ENCODE measurements at regions not wholly inside any gene's neighbourhood (a gene's known extent, or its start where the extent isn't known, plus 50 kb on each side); places are given as distances from the start of the nearest gene placed in this dataset.
"Not testable (repeated sequence)": the region's sequence is repeated elsewhere in the genome, so short reads cannot be mapped to it uniquely, and the experiment has no call there.

DNA sequence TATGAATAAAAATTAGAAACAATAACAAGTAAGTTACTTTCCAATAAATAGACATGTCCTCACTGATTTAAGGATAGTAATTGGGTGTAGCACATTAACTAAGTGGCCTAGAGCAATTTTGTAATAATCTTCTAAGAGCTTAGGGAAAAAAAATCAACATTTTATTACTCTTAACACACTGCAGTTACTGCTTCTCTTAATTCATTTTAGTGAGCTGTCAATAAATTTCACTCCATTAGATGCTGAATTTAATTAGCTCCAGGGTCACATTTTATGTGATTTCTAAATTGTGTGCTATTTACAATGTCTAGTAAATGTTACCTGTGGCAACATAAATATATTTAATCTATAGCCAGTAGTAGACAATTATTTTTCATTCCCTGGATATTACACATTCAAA, 612.0 kb downstream of the C4orf33 start:
- DNase-seq (ENCODE audit: low read depth): no peak

DNA sequence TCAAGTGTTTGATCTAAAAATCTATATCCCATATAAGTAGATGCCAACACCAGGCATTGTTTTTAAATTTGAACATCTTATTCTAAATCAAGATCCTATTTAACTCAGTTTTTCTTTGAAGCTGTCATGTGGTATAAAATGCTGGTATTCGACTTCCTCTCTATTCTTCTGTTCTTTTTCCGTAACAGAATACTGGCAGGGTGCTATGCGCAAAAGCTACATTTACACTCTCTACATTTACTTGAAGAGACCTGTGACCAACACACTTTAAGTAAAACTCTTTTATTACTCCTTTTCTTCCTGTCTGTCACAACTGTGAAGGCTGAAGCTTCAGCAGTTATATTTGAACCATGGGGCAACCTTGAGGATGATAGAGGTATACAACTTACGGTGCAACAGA, 612.8 kb downstream of the C4orf33 start:
- no peak for DNase-seq (ENCODE audit: low read depth)

DNA sequence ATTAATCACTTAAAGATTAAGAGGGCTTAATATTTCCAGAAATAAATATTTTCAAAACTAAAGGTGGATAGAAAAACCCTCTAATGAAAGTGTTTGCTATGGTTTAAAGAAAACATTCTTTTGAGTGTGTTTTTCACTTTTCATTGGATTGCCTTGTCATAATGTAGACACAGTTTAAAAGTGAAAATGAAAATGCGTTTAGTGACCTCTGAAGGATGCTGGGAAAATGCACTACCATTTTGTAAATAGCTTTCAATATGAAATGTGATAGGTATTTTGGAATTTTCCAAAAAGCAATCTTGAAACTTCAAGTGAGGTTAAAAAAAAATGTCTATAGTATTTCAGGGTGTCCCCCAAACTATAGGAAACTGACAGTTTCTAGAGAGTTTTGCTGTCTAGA, 642.2 kb downstream of the C4orf33 start:
- DNase-seq (ENCODE audit: low read depth): no peak

- DNase-seq (ENCODE audit: low read depth): no peak
Measured at GRCh38 chr4:129747756-129748155, 651.8 kb downstream of the C4orf33 start.

- no peak for DNase-seq (ENCODE audit: low read depth)
Measured at GRCh38 chr4:129748991-129749390, 653.0 kb downstream of the C4orf33 start.

GRCh38 chr4:129751646-129752045, 655.7 kb downstream of the C4orf33 start:
- no peak for DNase-seq (ENCODE audit: low read depth)

- DNase-seq (ENCODE audit: low read depth): no peak
Measured at GRCh38 chr4:129783596-129783995, 687.6 kb downstream of the C4orf33 start.

- DNase-seq (ENCODE audit: low read depth): no peak
Measured at GRCh38 chr4:129788486-129788885, 692.5 kb downstream of the C4orf33 start.

- DNase-seq (ENCODE audit: low read depth): no peak
Measured at GRCh38 chr4:129804461-129804981, 708.6 kb downstream of the C4orf33 start.

- no peak for DNase-seq (ENCODE audit: low read depth)
Measured at GRCh38 chr4:129806986-129807385, 711.0 kb downstream of the C4orf33 start.

- DNase-seq (ENCODE audit: low read depth): no peak
Measured at GRCh38 chr4:129808242-129808641, 712.3 kb downstream of the C4orf33 start.

- no peak for DNase-seq (ENCODE audit: low read depth)
Measured at GRCh38 chr4:129821073-129821472, 725.1 kb downstream of the C4orf33 start.

DNA sequence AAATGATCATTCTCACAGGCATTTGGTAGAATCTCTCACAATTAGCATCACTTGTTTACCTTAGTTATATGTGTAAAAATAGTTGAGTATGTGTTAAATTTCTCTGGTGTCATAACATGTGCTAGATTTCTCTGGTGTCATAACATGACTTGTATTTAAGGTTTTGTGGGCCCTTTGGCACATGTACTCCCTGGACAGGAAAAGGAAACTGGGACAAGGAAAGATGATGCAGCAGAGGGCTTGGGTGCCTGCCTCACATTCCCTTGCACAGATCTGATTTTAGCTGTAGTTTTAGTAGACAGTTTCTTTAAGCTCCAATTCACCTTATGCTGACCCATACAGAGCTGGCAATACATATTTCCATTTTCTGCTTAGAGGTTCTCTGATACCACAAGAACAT, 726.0 kb downstream of the C4orf33 start:
- DNase-seq (ENCODE audit: low read depth): no peak

DNA sequence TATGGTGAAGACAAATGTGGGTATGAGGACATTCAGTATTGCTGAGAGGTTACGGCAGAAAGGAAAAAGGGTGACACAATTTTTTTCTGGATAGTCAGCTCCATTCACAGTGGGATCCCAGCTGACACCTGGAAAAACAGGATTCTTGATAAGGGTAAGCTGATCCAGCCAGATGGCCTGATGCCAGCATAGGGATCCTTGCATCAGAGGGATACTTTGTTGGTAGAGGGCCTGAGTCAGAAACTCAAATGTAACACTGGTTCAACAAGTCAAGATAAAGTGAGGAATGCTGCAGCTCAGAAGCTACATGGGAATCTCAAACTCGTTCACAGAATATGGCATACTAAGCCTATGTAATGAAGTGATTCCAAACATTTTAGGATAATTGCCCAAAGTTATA, 726.7 kb downstream of the C4orf33 start:
- no peak for DNase-seq (ENCODE audit: low read depth)

- no peak for DNase-seq (ENCODE audit: low read depth)
Measured at GRCh38 chr4:129823105-129823504, 727.2 kb downstream of the C4orf33 start.

- no peak for DNase-seq (ENCODE audit: low read depth)
Measured at GRCh38 chr4:129829373-129829772, 733.4 kb downstream of the C4orf33 start.

GRCh38 chr4:129839687-129840086, 743.7 kb downstream of the C4orf33 start:
- no peak for DNase-seq (ENCODE audit: low read depth)

- DNase-seq (ENCODE audit: low read depth): no peak
Measured at GRCh38 chr4:129842096-129842495, 746.1 kb downstream of the C4orf33 start.

DNA sequence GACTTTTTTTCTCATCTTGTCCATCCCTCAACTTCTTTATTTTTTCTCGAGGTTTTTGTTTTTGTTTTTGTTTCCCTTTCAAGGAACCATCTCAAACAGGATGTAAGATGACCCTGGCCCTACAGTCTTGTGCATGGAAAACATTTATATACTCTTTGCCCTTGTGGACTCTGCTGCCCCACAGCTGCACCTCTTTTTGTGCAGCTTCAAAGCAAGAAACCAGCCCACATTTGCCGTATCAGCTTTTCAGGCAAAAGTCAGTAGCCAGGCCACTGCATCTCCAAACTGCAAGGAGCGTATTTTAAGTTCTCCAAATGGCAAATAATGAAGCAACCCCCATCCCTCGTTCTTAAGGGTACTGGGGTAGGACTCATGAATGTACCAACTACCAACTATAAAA, 756.5 kb downstream of the C4orf33 start:
- no peak for DNase-seq (ENCODE audit: low read depth)

DNA sequence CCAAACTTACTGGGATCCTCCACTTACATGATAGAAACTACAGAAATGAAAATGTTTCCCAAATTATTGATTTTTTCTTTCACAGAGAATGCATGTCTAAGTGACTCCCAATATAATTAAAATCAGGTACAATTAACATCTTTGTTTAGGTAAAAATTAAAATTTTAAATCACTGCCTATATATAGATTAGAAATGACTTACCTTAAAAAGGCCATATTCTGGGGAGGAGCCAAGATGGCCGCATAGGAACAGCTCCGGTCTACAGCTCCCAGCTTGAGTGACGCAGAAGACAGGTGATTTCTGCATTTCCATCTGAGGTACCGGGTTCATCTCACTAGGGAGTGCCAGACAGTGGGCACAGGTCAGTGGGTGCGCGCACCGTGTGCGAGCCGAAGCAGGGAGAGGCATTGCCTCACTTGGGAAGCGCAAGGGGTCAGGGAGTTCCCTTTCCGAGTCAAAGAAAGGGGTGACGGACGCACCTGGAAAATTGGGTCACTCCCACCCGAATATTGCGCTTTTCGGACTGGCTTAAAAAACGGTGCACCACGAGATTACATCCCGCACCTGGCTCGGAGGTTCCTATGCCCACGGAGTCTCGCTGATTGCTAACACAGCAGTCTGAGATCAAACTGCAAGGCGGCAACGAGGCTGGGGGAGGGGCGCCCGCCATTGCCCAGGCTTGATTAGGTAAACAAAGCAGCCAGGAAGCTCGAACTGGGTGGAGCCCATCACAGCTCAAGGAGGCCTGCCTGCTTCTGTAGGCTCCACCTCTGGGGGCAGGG, 757.9 kb downstream of the C4orf33 start:
- not testable (repeated sequence) for DNase-seq (ENCODE audit: low read depth)

DNA sequence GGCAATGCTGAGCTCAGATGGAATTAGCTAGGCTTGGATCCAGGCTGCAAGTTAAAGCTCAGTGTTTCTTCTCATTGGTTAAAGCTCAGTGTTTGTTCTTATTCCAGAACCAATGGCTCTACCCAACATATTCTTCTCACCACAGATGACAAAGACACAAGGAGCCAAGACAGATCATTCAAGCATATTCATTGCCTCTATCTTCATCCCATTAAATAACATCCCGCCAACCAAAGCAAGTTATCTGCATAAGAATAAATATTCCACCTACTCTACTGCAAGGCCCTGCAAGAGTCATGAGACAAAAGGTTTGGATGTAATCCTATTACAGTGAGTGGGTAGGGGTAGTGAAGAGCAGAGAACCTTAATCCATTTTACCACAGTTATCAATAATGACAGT, 766.5 kb downstream of the C4orf33 start:
- DNase-seq (ENCODE audit: low read depth): no peak

DNA sequence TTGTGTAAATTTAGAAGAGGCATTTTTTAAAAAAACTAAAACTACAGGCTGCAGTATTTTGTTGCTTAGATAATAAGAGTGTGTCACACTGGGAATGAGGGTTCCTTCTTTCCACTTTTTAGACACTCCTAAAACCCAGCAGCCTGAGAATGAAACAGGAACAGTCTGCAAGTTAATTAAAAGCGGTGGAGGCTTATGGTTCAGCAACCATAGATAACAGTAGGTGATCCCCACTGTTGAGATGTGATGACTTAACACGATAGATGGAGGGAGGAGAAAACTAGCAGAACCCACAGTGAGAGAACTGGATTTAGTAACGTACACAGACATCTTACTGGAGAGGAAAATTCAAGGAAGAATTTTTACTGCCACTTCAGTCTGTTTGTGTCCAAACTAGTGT, 767.3 kb downstream of the C4orf33 start:
- DNase-seq (ENCODE audit: low read depth): no peak

DNA sequence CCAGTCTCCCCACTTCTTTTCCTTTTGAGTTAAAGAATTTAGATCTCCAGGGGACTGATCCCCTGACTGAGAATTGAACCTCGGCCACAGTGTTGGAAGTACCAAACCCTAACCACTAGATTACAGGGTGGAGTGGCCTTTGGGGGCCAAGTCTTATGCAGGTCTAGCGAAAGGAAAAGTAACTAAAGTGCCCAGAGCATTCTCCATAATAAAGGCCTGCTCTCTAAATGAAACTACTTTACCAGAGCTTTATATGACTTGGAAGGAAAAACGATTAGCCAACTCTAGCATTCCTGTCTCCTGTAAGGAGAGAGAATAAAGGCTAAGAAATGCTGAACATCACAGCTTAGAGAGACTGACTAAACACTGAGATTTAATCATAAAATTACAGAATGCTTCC, 788.0 kb downstream of the C4orf33 start:
- DNase-seq (ENCODE audit: low read depth): no peak

DNA sequence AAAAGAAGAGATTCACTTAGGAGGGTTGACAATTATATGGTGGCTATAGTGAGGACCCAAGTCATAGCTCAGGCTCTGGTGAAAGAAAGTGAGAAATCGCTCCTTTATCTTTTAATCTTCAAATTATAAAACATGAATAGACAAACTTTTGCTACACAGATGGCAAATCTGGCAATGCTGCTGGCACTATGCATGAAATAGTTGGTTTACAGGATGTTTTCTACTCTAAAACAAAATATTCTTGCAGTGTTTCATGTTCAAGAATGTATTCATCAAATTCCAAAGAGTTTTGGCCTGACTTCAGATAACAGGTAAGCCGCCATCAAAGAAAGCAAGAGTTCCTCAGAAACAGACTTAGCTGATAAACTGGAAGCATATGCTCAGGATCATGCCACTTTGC, 801.2 kb downstream of the C4orf33 start:
- DNase-seq (ENCODE audit: low read depth): no peak
